ENCODE measurements at regions not wholly inside any gene's neighbourhood (a gene's known extent, or its start where the extent isn't known, plus 50 kb on each side); places are given as distances from the start of the nearest gene placed in this dataset.
A peak's percentile ranks its signal among the peaks of the same experiment; 100 is the strongest.

DNA sequence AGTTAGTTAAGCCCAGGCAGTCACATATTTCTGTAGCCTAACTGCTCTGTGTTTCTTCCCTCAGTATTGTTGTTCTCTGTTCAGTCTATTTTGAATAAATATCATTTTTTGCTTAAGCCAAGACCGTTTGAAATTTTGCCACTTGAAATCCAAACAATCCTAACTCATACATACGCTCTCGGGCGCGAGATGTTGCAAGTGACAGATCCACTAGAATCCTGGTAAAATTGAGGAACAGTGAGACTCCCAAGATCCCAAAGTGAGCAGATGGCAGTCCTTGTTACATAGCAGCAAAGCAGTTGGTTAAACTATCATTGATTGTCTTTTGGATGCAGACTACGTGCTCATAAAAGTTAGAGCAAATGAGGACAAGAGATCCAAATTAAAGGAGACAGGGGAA lies 625.4 kb downstream of the TBL1XR1 start:
- no peak overlapping the region for H3K27ac ChIP-seq (ENCODE audit: low read depth in 1 of 2, low read length in 1 of 2)
- TF ChIP-seq, protein P1, sequence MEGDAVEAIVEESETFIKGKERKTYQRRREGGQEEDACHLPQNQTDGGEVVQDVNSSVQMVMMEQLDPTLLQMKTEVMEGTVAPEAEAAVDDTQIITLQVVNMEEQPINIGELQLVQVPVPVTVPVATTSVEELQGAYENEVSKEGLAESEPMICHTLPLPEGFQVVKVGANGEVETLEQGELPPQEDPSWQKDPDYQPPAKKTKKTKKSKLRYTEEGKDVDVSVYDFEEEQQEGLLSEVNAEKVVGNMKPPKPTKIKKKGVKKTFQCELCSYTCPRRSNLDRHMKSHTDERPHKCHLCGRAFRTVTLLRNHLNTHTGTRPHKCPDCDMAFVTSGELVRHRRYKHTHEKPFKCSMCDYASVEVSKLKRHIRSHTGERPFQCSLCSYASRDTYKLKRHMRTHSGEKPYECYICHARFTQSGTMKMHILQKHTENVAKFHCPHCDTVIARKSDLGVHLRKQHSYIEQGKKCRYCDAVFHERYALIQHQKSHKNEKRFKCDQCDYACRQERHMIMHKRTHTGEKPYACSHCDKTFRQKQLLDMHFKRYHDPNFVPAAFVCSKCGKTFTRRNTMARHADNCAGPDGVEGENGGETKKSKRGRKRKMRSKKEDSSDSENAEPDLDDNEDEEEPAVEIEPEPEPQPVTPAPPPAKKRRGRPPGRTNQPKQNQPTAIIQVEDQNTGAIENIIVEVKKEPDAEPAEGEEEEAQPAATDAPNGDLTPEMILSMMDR (IDR thresholded peaks at IDR 0.05; ENCODE audit: control extremely low read depth, extremely low read depth) = no peak
- H3K9ac ChIP-seq (ENCODE audit: insufficient read depth in 1 of 2, low read length in 2 of 2) = no peak overlapping the region
- WGBS, 2 donors = 86 to 88% methylated on average over 6 of the region's 6 CpGs
- peaks cover 0 to 9% (median 0%) of the 10 kb centered on the region in 5 donors for H3K4me1 ChIP-seq (ENCODE audit: control insufficient read depth in 5 of 5, insufficient read depth in 5 of 5, low read length in 5 of 5)
- DNase-seq = no peak
- H3K4me3 ChIP-seq = no peak overlapping the region
- no peaks in the 10 kb centered on the region for H3K27me3 ChIP-seq (ENCODE audit: control insufficient read depth in 3 of 3, insufficient read depth in 3 of 3, low read length in 2 of 3)
- H3K36me3 ChIP-seq (ENCODE audit: control insufficient read depth in 4 of 4, insufficient read depth in 4 of 4, low read length in 4 of 4) = no peaks in the 10 kb centered on the region
- no peaks in the 10 kb centered on the region for H3K9me3 ChIP-seq (ENCODE audit: control insufficient read depth in 4 of 4, insufficient read depth in 3 of 4, low read length in 3 of 4)
- ATAC-seq (ENCODE audit: insufficient read depth, low FRiP score) = no peak

DNA sequence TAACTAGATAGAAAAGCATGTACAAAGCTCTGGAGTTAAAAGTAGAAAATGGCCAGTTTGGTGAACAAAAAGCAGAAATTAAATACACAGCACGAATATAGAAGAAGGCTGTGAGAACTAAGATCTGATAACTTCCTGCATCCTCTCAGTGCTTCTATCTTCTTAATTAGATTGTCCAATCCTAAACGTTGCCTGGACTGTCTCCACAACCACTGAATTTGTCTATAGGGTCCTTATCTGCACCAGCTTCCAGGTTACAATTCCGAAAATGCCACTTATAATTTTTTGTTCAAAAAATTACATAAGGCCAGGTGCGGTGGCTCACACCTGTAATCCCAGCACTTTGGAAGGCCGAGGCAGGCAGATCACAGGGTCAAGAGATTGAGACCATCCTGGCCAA lies 626.3 kb downstream of the TBL1XR1 start:
- Histone ChIP-seq H3K27me3 (ENCODE audit: control insufficient read depth in 3 of 3, insufficient read depth in 3 of 3, low read length in 2 of 3) (no peaks in the 10 kb centered on the region), H3K27ac (ENCODE audit: low read depth in 1 of 2, low read length in 1 of 2) (no peak overlapping the region), H3K36me3 (ENCODE audit: control insufficient read depth in 4 of 4, insufficient read depth in 4 of 4, low read length in 4 of 4) (no peaks in the 10 kb centered on the region), H3K9me3 (ENCODE audit: control insufficient read depth in 4 of 4, insufficient read depth in 3 of 4, low read length in 3 of 4) (no peaks in the 10 kb centered on the region), H3K4me3 (no peak overlapping the region), H3K9ac (ENCODE audit: insufficient read depth in 1 of 2, low read length in 2 of 2) (no peak overlapping the region), H3K4me1 (ENCODE audit: control insufficient read depth in 5 of 5, insufficient read depth in 5 of 5, low read length in 5 of 5) (peaks cover 0 to 9% (median 0%) of the 10 kb centered on the region in 5 donors)
- WGBS, 2 donors = 81 to 83% methylated on average over 5 of the region's 5 CpGs
- ATAC-seq (ENCODE audit: insufficient read depth, low FRiP score) (no peak), DNase-seq (no peak)
- TF ChIP-seq, protein P1 (IDR thresholded peaks at IDR 0.05; ENCODE audit: control extremely low read depth, extremely low read depth) = no peak

DNA sequence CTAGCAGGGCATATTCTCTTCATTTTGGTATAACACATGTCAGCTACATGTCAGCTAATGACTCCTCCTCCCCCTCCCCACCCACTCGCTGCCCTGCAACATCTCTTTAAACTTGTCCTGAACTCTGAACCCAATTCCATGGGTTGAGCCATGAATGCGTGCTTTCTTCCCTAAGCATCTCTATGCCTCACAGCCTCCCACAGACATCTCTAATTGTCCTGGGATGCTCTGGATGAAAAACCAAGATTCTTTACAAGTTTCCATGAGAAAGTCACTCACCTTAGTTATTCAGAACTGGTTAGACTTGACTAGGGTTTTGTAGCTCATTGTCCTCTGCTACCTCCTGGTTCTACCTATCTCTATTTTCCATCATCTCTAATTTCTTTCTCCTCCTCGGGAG lies 629.1 kb downstream of the TBL1XR1 start:
- 75 to 84% methylated on average over 3 of the region's 3 CpGs for WGBS, 2 donors
- Histone ChIP-seq H3K27me3 (ENCODE audit: control insufficient read depth in 3 of 3, insufficient read depth in 3 of 3, low read length in 2 of 3) (no peaks in the 10 kb centered on the region), H3K4me1 (ENCODE audit: control insufficient read depth in 5 of 5, insufficient read depth in 5 of 5, low read length in 5 of 5) (peaks cover 0 to 9% (median 0%) of the 10 kb centered on the region in 5 donors), H3K9me3 (ENCODE audit: control insufficient read depth in 4 of 4, insufficient read depth in 3 of 4, low read length in 3 of 4) (no peaks in the 10 kb centered on the region), H3K9ac (ENCODE audit: insufficient read depth in 1 of 2, low read length in 2 of 2) (no peak overlapping the region), H3K36me3 (ENCODE audit: control insufficient read depth in 4 of 4, insufficient read depth in 4 of 4, low read length in 4 of 4) (no peaks in the 10 kb centered on the region), H3K27ac (ENCODE audit: low read depth in 1 of 2, low read length in 1 of 2) (no peak overlapping the region), H3K4me3 (no peak overlapping the region)
- DNase-seq (peak in 1 of 3 donors; percentile 32), ATAC-seq (ENCODE audit: insufficient read depth, low FRiP score) (no peak)
- TF ChIP-seq, protein P1 (IDR thresholded peaks at IDR 0.05; ENCODE audit: control extremely low read depth, extremely low read depth) = no peak

DNA sequence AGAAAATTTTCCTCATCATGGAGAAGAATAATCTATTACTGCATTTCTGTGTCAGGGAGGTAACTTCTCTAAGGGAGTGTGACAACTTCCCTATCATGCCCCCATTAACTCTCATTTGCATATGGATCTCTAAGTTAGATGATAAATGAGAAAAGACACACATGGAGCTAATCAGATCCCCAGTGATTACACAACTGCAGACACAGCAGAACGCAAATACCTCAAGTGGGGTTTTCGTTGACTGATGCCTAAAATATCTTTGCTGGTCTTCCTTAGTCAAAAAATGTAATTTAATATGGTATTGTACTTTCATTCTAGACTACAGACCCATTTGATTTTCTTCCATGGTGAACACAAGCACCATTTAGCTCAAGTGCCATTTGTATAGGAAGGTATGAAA lies 630.5 kb downstream of the TBL1XR1 start:
- Histone ChIP-seq H3K4me3 (no peak overlapping the region), H3K27ac (ENCODE audit: low read depth in 1 of 2, low read length in 1 of 2) (no peak overlapping the region), H3K9ac (ENCODE audit: insufficient read depth in 1 of 2, low read length in 2 of 2) (no peak overlapping the region), H3K9me3 (ENCODE audit: control insufficient read depth in 4 of 4, insufficient read depth in 3 of 4, low read length in 3 of 4) (peaks cover 0 to 2% (median 0%) of the 10 kb centered on the region in 4 donors), H3K4me1 (ENCODE audit: control insufficient read depth in 5 of 5, insufficient read depth in 5 of 5, low read length in 5 of 5) (peaks cover 0 to 11% (median 0%) of the 10 kb centered on the region in 5 donors), H3K36me3 (ENCODE audit: control insufficient read depth in 4 of 4, insufficient read depth in 4 of 4, low read length in 4 of 4) (no peaks in the 10 kb centered on the region), H3K27me3 (ENCODE audit: control insufficient read depth in 3 of 3, insufficient read depth in 3 of 3, low read length in 2 of 3) (no peaks in the 10 kb centered on the region)
- no peak for ATAC-seq (ENCODE audit: insufficient read depth, low FRiP score)
- 74 to 85% methylated on average over 2 of the region's 2 CpGs for WGBS, 2 donors
- TF ChIP-seq, protein P1 (IDR thresholded peaks at IDR 0.05; ENCODE audit: control extremely low read depth, extremely low read depth) = no peak
- DNase-seq = no peak
